HUES6 (cell line): ENCODE measurements at regions not wholly inside any gene's neighbourhood (a gene's known extent, or its start where the extent isn't known, plus 50 kb on each side); places are given as distances from the start of the nearest gene placed in this dataset.

Source experiments
- H3K27ac ChIP-seq: 2 replicates; pipeline ENCODE4 v1.7.0; 2013; ENCODE audit warnings: low read depth, mild to moderate bottlenecking, low read length, inconsistent platforms
- H3K27me3 ChIP-seq: 2 replicates; pipeline ENCODE4 v1.6.1; 2013; ENCODE audit warnings: low read length; ENCODE audit not compliant: control insufficient read depth, insufficient read depth
- H3K36me3 ChIP-seq: 2 replicates; pipeline ENCODE4 v1.6.1; 2013; ENCODE audit warnings: low read length; ENCODE audit not compliant: control insufficient read depth, insufficient read depth
- H3K4me1 ChIP-seq: 2 replicates; pipeline ENCODE4 v1.6.1; 2013; ENCODE audit warnings: low read length; ENCODE audit not compliant: control insufficient read depth, insufficient read depth
- H3K4me3 ChIP-seq: 2 replicates; pipeline ENCODE4 v1.5.1; 2013; ENCODE audit warnings: low read depth, low read length
- H3K9ac ChIP-seq: one replicate; pipeline ENCODE4 v1.6.1; 2013; ENCODE audit warnings: mild to moderate bottlenecking, low read length
- H3K9me3 ChIP-seq: 2 replicates; pipeline ENCODE4 v1.6.1; 2013; ENCODE audit warnings: low read depth, low read length; ENCODE audit not compliant: control insufficient read depth, insufficient read depth

GRCh38 chr1:242870966-242871365, 346.5 kb upstream of the PLD5 start:
- Histone ChIP-seq H3K27ac (no peak overlapping the region), H3K36me3 (no peaks in the 10 kb centered on the region), H3K9me3 (no peaks in the 10 kb centered on the region), H3K4me1 (0 out of 2 replicates have a peak, but pooled peaks cover 4% of the 10 kb centered on the region), H3K4me3 (no peak overlapping the region), H3K27me3 (no peaks in the 10 kb centered on the region), H3K9ac (no peak overlapping the region)

- Histone ChIP-seq H3K27ac (no peak overlapping the region), H3K4me3 (no peak overlapping the region), H3K36me3 (no peaks in the 10 kb centered on the region), H3K9me3 (no peaks in the 10 kb centered on the region), H3K27me3 (no peaks in the 10 kb centered on the region), H3K9ac (no peak overlapping the region), H3K4me1 (no peaks in the 10 kb centered on the region)
These were observed 331.8 kb upstream of the PLD5 start for GRCh38 chr1:242856289-242856688.

GRCh38 chr1:242854466-242854865, 330.0 kb upstream of the PLD5 start:
- Histone ChIP-seq H3K9ac (no peak overlapping the region), H3K9me3 (no peaks in the 10 kb centered on the region), H3K4me1 (no peaks in the 10 kb centered on the region), H3K4me3 (no peak overlapping the region), H3K27me3 (no peaks in the 10 kb centered on the region), H3K27ac (no peak overlapping the region), H3K36me3 (no peaks in the 10 kb centered on the region)

GRCh38 chr1:242847390-242847993, 323.0 kb upstream of the PLD5 start:
- no peaks in the 10 kb centered on the region for H3K4me1 ChIP-seq
- H3K9me3 ChIP-seq: no peaks in the 10 kb centered on the region
- H3K9ac ChIP-seq: no peak overlapping the region
- no peak overlapping the region for H3K27ac ChIP-seq
- no peaks in the 10 kb centered on the region for H3K36me3 ChIP-seq
- H3K27me3 ChIP-seq: no peaks in the 10 kb centered on the region
- no peak overlapping the region for H3K4me3 ChIP-seq

GRCh38 chr1:242842094-242842493, 317.6 kb upstream of the PLD5 start:
- H3K36me3 ChIP-seq: no peaks in the 10 kb centered on the region
- H3K27ac ChIP-seq: no peak overlapping the region
- no peaks in the 10 kb centered on the region for H3K9me3 ChIP-seq
- no peak overlapping the region for H3K4me3 ChIP-seq
- no peaks in the 10 kb centered on the region for H3K27me3 ChIP-seq
- H3K9ac ChIP-seq: no peak overlapping the region
- no peaks in the 10 kb centered on the region for H3K4me1 ChIP-seq

GRCh38 chr1:242839101-242839500, 314.6 kb upstream of the PLD5 start:
- Histone ChIP-seq H3K36me3 (no peaks in the 10 kb centered on the region), H3K27ac (no peak overlapping the region), H3K9me3 (no peaks in the 10 kb centered on the region), H3K4me3 (no peak overlapping the region), H3K27me3 (no peaks in the 10 kb centered on the region), H3K9ac (no peak overlapping the region), H3K4me1 (no peaks in the 10 kb centered on the region)

- Histone ChIP-seq H3K9ac (no peak overlapping the region), H3K27ac (no peak overlapping the region), H3K4me3 (no peak overlapping the region), H3K9me3 (no peaks in the 10 kb centered on the region), H3K36me3 (no peaks in the 10 kb centered on the region), H3K27me3 (no peaks in the 10 kb centered on the region), H3K4me1 (no peaks in the 10 kb centered on the region)
These were observed 311.9 kb upstream of the PLD5 start for GRCh38 chr1:242836423-242836822.

- no peak overlapping the region for H3K9ac ChIP-seq
- peaks cover 6% of the 10 kb centered on the region; the same call in 1 of the 2 replicates for H3K4me1 ChIP-seq
- no peak overlapping the region for H3K4me3 ChIP-seq
- H3K9me3 ChIP-seq: no peaks in the 10 kb centered on the region
- no peaks in the 10 kb centered on the region for H3K36me3 ChIP-seq
- H3K27ac ChIP-seq: no peak overlapping the region
- H3K27me3 ChIP-seq: no peaks in the 10 kb centered on the region
These were observed 304.3 kb upstream of the PLD5 start for GRCh38 chr1:242828828-242829227.

GRCh38 chr1:242828199-242828598, 303.7 kb upstream of the PLD5 start:
- Histone ChIP-seq H3K4me1 (peaks cover 6% of the 10 kb centered on the region; the same call in 1 of the 2 replicates), H3K36me3 (no peaks in the 10 kb centered on the region), H3K27me3 (no peaks in the 10 kb centered on the region), H3K9ac (no peak overlapping the region), H3K4me3 (no peak overlapping the region), H3K27ac (no peak overlapping the region), H3K9me3 (no peaks in the 10 kb centered on the region)

GRCh38 chr1:242827538-242827937, 303.0 kb upstream of the PLD5 start:
- Histone ChIP-seq H3K9me3 (no peaks in the 10 kb centered on the region), H3K9ac (no peak overlapping the region), H3K36me3 (no peaks in the 10 kb centered on the region), H3K27me3 (no peaks in the 10 kb centered on the region), H3K4me3 (no peak overlapping the region), H3K4me1 (peaks cover 6% of the 10 kb centered on the region; the same call in 1 of the 2 replicates), H3K27ac (no peak overlapping the region)

- no peaks in the 10 kb centered on the region for H3K27me3 ChIP-seq
- no peak overlapping the region for H3K27ac ChIP-seq
- H3K36me3 ChIP-seq: no peaks in the 10 kb centered on the region
- no peaks in the 10 kb centered on the region for H3K9me3 ChIP-seq
- peaks cover 6% of the 10 kb centered on the region; the same call in 1 of the 2 replicates for H3K4me1 ChIP-seq
- H3K9ac ChIP-seq: no peak overlapping the region
- H3K4me3 ChIP-seq: no peak overlapping the region
These were observed 302.3 kb upstream of the PLD5 start for GRCh38 chr1:242826701-242827336.
